Neural cell (in vitro differentiated cells): ENCODE measurements at regions not wholly inside any gene's neighbourhood (a gene's known extent, or its start where the extent isn't known, plus 50 kb on each side); places are given as distances from the start of the nearest gene placed in this dataset.

ENCODE experiments used
- H2AFZ ChIP-seq: fragments of 200-600, 300-800 bp; sonication (generic), shearing (Covaris generic); 2 replicates; pipeline ENCODE4 v1.6.0; 2014; ENCODE audit warnings: low read depth, mild to moderate bottlenecking, antibody characterized with exemption, low read length, moderate library complexity
- H3F3A ChIP-seq: fragments of 200-600 bp; shearing (Covaris generic); 2 replicates; pipeline ENCODE4 v1.6.1; 2016; ENCODE audit warnings: mild to moderate bottlenecking, moderate library complexity, mixed read lengths, antibody characterized with exemption, low read length; ENCODE audit not compliant: insufficient read depth, poor library complexity, severe bottlenecking
- H3K27ac ChIP-seq: fragments of 200-600, 300-800 bp; sonication (generic), shearing (Covaris generic); 2 replicates; pipeline ENCODE4 v1.5.1; 2014; ENCODE audit warnings: mild to moderate bottlenecking, low read length, moderate library complexity
- H3K27me3 ChIP-seq: fragments of 300-800, 200-600 bp; sonication (generic), shearing (Covaris generic); 2 replicates; pipeline ENCODE4 v1.6.0; 2014; ENCODE audit warnings: mild to moderate bottlenecking, low read depth, low read length, moderate library complexity; ENCODE audit not compliant: insufficient read depth
- H3K36me3 ChIP-seq: fragments of 300-800, 200-600 bp; sonication (generic), shearing (Covaris generic); 2 replicates; pipeline ENCODE4 v1.5.1; 2014; ENCODE audit warnings: mild to moderate bottlenecking, antibody characterized with exemption, low read length, moderate library complexity; ENCODE audit not compliant: insufficient read depth
- H3K4me2 ChIP-seq: fragments of 300-800, 200-600 bp; sonication (generic), shearing (Covaris generic); 2 replicates; pipeline ENCODE4 v1.6.0; 2014; ENCODE audit warnings: mild to moderate bottlenecking, low read length
- H3K4me3 ChIP-seq: fragments of 300-800, 200-600 bp; sonication (generic), shearing (Covaris generic); 2 replicates; pipeline ENCODE4 v1.5.1; 2014; ENCODE audit warnings: mild to moderate bottlenecking, low read length, moderate library complexity
- H3K79me2 ChIP-seq: fragments of 200-600 bp; shearing (Covaris generic); replicated peaks from 2 replicates; pipeline ENCODE4 v1.6.0; 2014; ENCODE audit warnings: mild to moderate bottlenecking, low read length, moderate library complexity; ENCODE audit not compliant: insufficient read depth
- H3K9ac ChIP-seq: fragments of 300-800, 200-600 bp; sonication (generic), shearing (Covaris generic); 2 replicates; pipeline ENCODE4 v1.6.1; 2016; ENCODE audit warnings: mild to moderate bottlenecking, low read length, mixed read lengths
- H3K9me2 ChIP-seq: fragments of 200-600 bp; shearing (Covaris generic); 2 replicates; pipeline ENCODE4 v1.6.1; 2016; ENCODE audit warnings: mild to moderate bottlenecking, low read length, mixed read lengths; ENCODE audit not compliant: insufficient read depth
- H3K9me3 ChIP-seq: fragments of 200-600, 300-800 bp; sonication (generic), shearing (Covaris generic); 2 replicates; pipeline ENCODE4 v1.6.1; 2016; ENCODE audit warnings: mild to moderate bottlenecking, mixed run types, low read length, moderate library complexity, mixed read lengths
- H4K20me1 ChIP-seq: fragments of 200-600 bp; shearing (Covaris generic); 2 replicates; pipeline ENCODE4 v1.6.1; 2016; ENCODE audit warnings: mild to moderate bottlenecking, mixed run types; ENCODE audit not compliant: insufficient read depth
- CTCF ChIP-seq: fragments of 450-650 bp; IDR thresholded peaks from 2 replicates; pipeline ENCODE4 v1.5.1; 2014; ENCODE audit warnings: antibody characterized with exemption, mild to moderate bottlenecking, moderate library complexity; ENCODE audit not compliant: poor library complexity, severe bottlenecking
- EP300 ChIP-seq: fragments of 450-650 bp; conservative IDR thresholded peaks from 2 replicates; pipeline ENCODE4 v1.6.1; 2014; ENCODE audit warnings: antibody characterized with exemption, mild to moderate bottlenecking, moderate library complexity; ENCODE audit not compliant: poor library complexity, severe bottlenecking
- EZH2 ChIP-seq: fragments of 200-600, 300-800 bp; shearing (Covaris generic), sonication (generic); IDR thresholded peaks from 2 replicates; pipeline ENCODE4 v1.6.1; 2014; ENCODE audit warnings: antibody characterized with exemption, low read length, borderline replicate concordance, mild to moderate bottlenecking; ENCODE audit not compliant: insufficient read depth, poor library complexity, severe bottlenecking
- MXI1 ChIP-seq: fragments of 450-650 bp; conservative IDR thresholded peaks from 2 replicates; pipeline ENCODE4 v1.6.1; 2014; ENCODE audit warnings: antibody characterized with exemption, mild to moderate bottlenecking; ENCODE audit not compliant: poor library complexity, severe bottlenecking
- POLR2AphosphoS5 ChIP-seq: IDR thresholded peaks from 2 replicates; pipeline ENCODE4 v1.6.1; 2012
- RAD21 ChIP-seq: fragments of 450-650 bp; conservative IDR thresholded peaks from 2 replicates; pipeline ENCODE4 v1.6.1; 2014; ENCODE audit warnings: antibody characterized with exemption, mild to moderate bottlenecking, moderate library complexity
- REST ChIP-seq: IDR thresholded peaks from 2 replicates; pipeline ENCODE4 v1.6.1; 2012; ENCODE audit warnings: borderline replicate concordance
- SMC3 ChIP-seq: fragments of 450-650 bp; conservative IDR thresholded peaks from 2 replicates; pipeline ENCODE4 v1.6.1; 2014; ENCODE audit warnings: antibody characterized with exemption, mild to moderate bottlenecking, moderate library complexity; ENCODE audit not compliant: poor library complexity
- TAF1 ChIP-seq: IDR thresholded peaks from 2 replicates; pipeline ENCODE4 v1.6.1; 2012; ENCODE audit warnings: low read depth

GRCh38 chr4:96228463-96228862 is 388.6 kb downstream of the PDHA2 start:
- H3K9me3 ChIP-seq: no peaks in the 10 kb centered on the region
- no peaks in the 10 kb centered on the region for H3K27me3 ChIP-seq
- no peak overlapping the region for H3K4me3 ChIP-seq
- H3K4me2 ChIP-seq: no peak overlapping the region
- no peaks in the 10 kb centered on the region for H3K9me2 ChIP-seq
- no peaks in the 10 kb centered on the region for H3K79me2 ChIP-seq
- no peaks in the 10 kb centered on the region for H4K20me1 ChIP-seq
- no peaks in the 10 kb centered on the region for H3K36me3 ChIP-seq
- TF ChIP-seq MXI1 (no peak), CTCF (no peak), TAF1 (no peak), RAD21 (no peak), REST (no peak), POLR2AphosphoS5 (no peak), SMC3 (no peak), EZH2 (no peak), EP300 (no peak)
- H2AFZ ChIP-seq: no peak overlapping the region
- H3K27ac ChIP-seq: no peak overlapping the region
- H3F3A ChIP-seq: no peaks in the 10 kb centered on the region
- no peak overlapping the region for H3K9ac ChIP-seq

GRCh38 chr4:96240041-96240440 is 400.1 kb downstream of the PDHA2 start:
- no peaks in the 10 kb centered on the region for H3K9me2 ChIP-seq
- H2AFZ ChIP-seq: no peak overlapping the region
- no peaks in the 10 kb centered on the region for H3K79me2 ChIP-seq
- no peaks in the 10 kb centered on the region for H4K20me1 ChIP-seq
- H3K27me3 ChIP-seq: no peaks in the 10 kb centered on the region
- no peaks in the 10 kb centered on the region for H3K36me3 ChIP-seq
- H3K27ac ChIP-seq: no peak overlapping the region
- no peak overlapping the region for H3K4me2 ChIP-seq
- TF ChIP-seq TAF1 (no peak), EZH2 (no peak), RAD21 (no peak), MXI1 (no peak), SMC3 (no peak), EP300 (no peak), CTCF (no peak), POLR2AphosphoS5 (no peak), REST (no peak)
- H3K9me3 ChIP-seq: no peaks in the 10 kb centered on the region
- H3F3A ChIP-seq: no peaks in the 10 kb centered on the region
- H3K4me3 ChIP-seq: no peak overlapping the region
- H3K9ac ChIP-seq: no peak overlapping the region
